ENCODE measurements at regions not wholly inside any gene's neighbourhood (a gene's known extent, or its start where the extent isn't known, plus 50 kb on each side); places are given as distances from the start of the nearest gene placed in this dataset.

GRCh38 chr5:3510642-3511417 is 84.8 kb upstream of the IRX1 start:
- in situ Hi-C loops (cut with HindIII; ENCODE audit: low pct_unique_long_range_greater_than_20kb, low sequenced_read_pairs) (no loop called here), intact Hi-C loops (cut with micrococcal nuclease; ENCODE audit: unreplicated experiment) (no loop called here)
- DNase-seq (ENCODE audit: low read depth, low spot score) (no peak), ATAC-seq (no peak)
- no peak overlapping the region for H3K4me3 ChIP-seq (ENCODE audit: low read depth in 2 of 2, low read length in 2 of 2)
- H3K27me3 ChIP-seq (ENCODE audit: control insufficient read depth, insufficient read depth, low read length) = no peaks in the 10 kb centered on the region
- ChIA-PET CTCF (no interaction called here), POLR2A (no interaction called here)
- no peaks in the 10 kb centered on the region for H3K4me1 ChIP-seq (ENCODE audit: control insufficient read depth, insufficient read depth, low read length)
- no peak overlapping the region for H3K27ac ChIP-seq (ENCODE audit: low read length)
- TF ChIP-seq SIN3A (IDR thresholded peaks at IDR 0.05; ENCODE audit: borderline replicate concordance, insufficient read depth, low read depth, low read length) (no peak), POLR2AphosphoS5 (IDR thresholded peaks at IDR 0.05; ENCODE audit: low read depth, low read length) (no peak), TCF7L2 (IDR thresholded peaks at IDR 0.05; ENCODE audit: low read depth, low read length) (no peak), REST (IDR thresholded peaks at IDR 0.05; ENCODE audit: insufficient read depth in 1 of 2, low read depth in 2 of 2, low read length in 1 of 2) (no peak)
- TF ChIP-seq, protein P1, sequence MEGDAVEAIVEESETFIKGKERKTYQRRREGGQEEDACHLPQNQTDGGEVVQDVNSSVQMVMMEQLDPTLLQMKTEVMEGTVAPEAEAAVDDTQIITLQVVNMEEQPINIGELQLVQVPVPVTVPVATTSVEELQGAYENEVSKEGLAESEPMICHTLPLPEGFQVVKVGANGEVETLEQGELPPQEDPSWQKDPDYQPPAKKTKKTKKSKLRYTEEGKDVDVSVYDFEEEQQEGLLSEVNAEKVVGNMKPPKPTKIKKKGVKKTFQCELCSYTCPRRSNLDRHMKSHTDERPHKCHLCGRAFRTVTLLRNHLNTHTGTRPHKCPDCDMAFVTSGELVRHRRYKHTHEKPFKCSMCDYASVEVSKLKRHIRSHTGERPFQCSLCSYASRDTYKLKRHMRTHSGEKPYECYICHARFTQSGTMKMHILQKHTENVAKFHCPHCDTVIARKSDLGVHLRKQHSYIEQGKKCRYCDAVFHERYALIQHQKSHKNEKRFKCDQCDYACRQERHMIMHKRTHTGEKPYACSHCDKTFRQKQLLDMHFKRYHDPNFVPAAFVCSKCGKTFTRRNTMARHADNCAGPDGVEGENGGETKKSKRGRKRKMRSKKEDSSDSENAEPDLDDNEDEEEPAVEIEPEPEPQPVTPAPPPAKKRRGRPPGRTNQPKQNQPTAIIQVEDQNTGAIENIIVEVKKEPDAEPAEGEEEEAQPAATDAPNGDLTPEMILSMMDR (IDR thresholded peaks at IDR 0.05) = no peak
- BruUV-seq (replicated peaks) = no TSS peak
- no peaks in the 10 kb centered on the region for H3K36me3 ChIP-seq (ENCODE audit: control insufficient read depth, insufficient read depth, low read length)
- no peaks in the 10 kb centered on the region for H3K9me3 ChIP-seq (ENCODE audit: control insufficient read depth, insufficient read depth, low read depth, low read length)

GRCh38 chr5:3509290-3509689 is 86.3 kb upstream of the IRX1 start:
- TF ChIP-seq SIN3A (IDR thresholded peaks at IDR 0.05; ENCODE audit: borderline replicate concordance, insufficient read depth, low read depth, low read length) (no peak), REST (IDR thresholded peaks at IDR 0.05; ENCODE audit: insufficient read depth in 1 of 2, low read depth in 2 of 2, low read length in 1 of 2) (no peak), TCF7L2 (IDR thresholded peaks at IDR 0.05; ENCODE audit: low read depth, low read length) (no peak)
- TF ChIP-seq, protein P1 (IDR thresholded peaks at IDR 0.05) = peak; percentile 52
- H3K9me3 ChIP-seq (ENCODE audit: control insufficient read depth, insufficient read depth, low read depth, low read length) = no peaks in the 10 kb centered on the region
- ChIA-PET CTCF (no interaction called here), POLR2A (no interaction called here)
- intact Hi-C loops (cut with micrococcal nuclease; ENCODE audit: unreplicated experiment) = no loop called here
- no peak overlapping the region for H3K4me3 ChIP-seq (ENCODE audit: low read depth in 2 of 2, low read length in 2 of 2)
- no peak overlapping the region for H3K27ac ChIP-seq (ENCODE audit: low read length)
- BruUV-seq (replicated peaks) = no TSS peak
- H3K27me3 ChIP-seq (ENCODE audit: control insufficient read depth, insufficient read depth, low read length) = no peaks in the 10 kb centered on the region
- DNase-seq (ENCODE audit: low read depth, low spot score) (no peak), ATAC-seq (no peak)
- in situ Hi-C loops (cut with HindIII; ENCODE audit: low pct_unique_long_range_greater_than_20kb, low sequenced_read_pairs) = no loop called here
- H3K4me1 ChIP-seq (ENCODE audit: control insufficient read depth, insufficient read depth, low read length) = no peaks in the 10 kb centered on the region
- no peaks in the 10 kb centered on the region for H3K36me3 ChIP-seq (ENCODE audit: control insufficient read depth, insufficient read depth, low read length)

All from Panc1 (cell line).